CD14-positive monocyte (primary cell): ENCODE measurements at regions not wholly inside any gene's neighbourhood (a gene's known extent, or its start where the extent isn't known, plus 50 kb on each side); places are given as distances from the start of the nearest gene placed in this dataset.
"Not testable (repeated sequence)": the region's sequence is repeated elsewhere in the genome, so short reads cannot be mapped to it uniquely, and the experiment has no call there.

ENCODE experiments used
- DNase-seq, 3 donors: peaks; one replicate each; pipeline ENCODE4 v3.0.0-alpha.2; 2011 to 2022
- H2AFZ ChIP-seq: 2 replicates; pipeline ENCODE4 v1.6.0; 2012; ENCODE audit warnings: mild to moderate bottlenecking, low read depth, low read length, inconsistent platforms; ENCODE audit not compliant: insufficient read depth, poor library complexity, severe bottlenecking
- H3K27ac ChIP-seq, 2 donors: 1 replicate in 1 of 2; 2 replicates in 1 of 2; pipeline ENCODE4 v1.5.1; 2012 to 2013; ENCODE audit warnings: low read length in 2 of 2, control low read depth in 1 of 2, inconsistent platforms in 1 of 2, low read depth in 1 of 2, mild to moderate bottlenecking in 1 of 2
- H3K27me3 ChIP-seq, 2 donors: one replicate each; pipeline versions ENCODE4 v1.6.0 to v1.6.1; 2011 to 2013; ENCODE audit warnings: low read length in 2 of 2; ENCODE audit not compliant: control insufficient read depth in 2 of 2, insufficient read depth in 2 of 2
- H3K36me3 ChIP-seq, 2 donors: replicated peaks in 1 of 2; 1 replicate in 1 of 2; 2 replicates in 1 of 2; pipeline versions ENCODE4 v1.5.1 to v1.6.1; 2012 to 2013; ENCODE audit warnings: low read length in 2 of 2, control low read depth in 1 of 2, inconsistent platforms in 1 of 2, mild to moderate bottlenecking in 1 of 2; ENCODE audit not compliant: insufficient read depth in 2 of 2, control insufficient read depth in 1 of 2
- H3K4me1 ChIP-seq, 2 donors: 1 replicate in 1 of 2; 2 replicates in 1 of 2; pipeline versions ENCODE4 v1.5.1 to v1.6.1; 2012 to 2013; ENCODE audit warnings: low read length in 2 of 2, control low read depth in 1 of 2, inconsistent platforms in 1 of 2, mild to moderate bottlenecking in 1 of 2, moderate library complexity in 1 of 2; ENCODE audit not compliant: insufficient read depth in 2 of 2, control insufficient read depth in 1 of 2
- H3K4me2 ChIP-seq: replicated peaks from 2 replicates; pipeline ENCODE3; 2012; ENCODE audit warnings: low read length, moderate library complexity, mild to moderate bottlenecking; ENCODE audit not compliant: poor library complexity, severe bottlenecking; ENCODE audit errors: extremely low read depth
- H3K4me3 ChIP-seq, 3 experiments: fragments of 200-600 bp in 1 of 3; sonication (generic) in 1 of 3; replicated peaks in 1 of 3; 1 replicate in 2 of 3; 2 replicates in 1 of 3; pipeline ENCODE4 v1.5.1; 2011 to 2013; ENCODE audit warnings: low read length in 3 of 3, mild to moderate bottlenecking in 3 of 3, control low read depth in 2 of 3, low read depth in 2 of 3, inconsistent platforms in 1 of 3, moderate library complexity in 1 of 3
- H3K79me2 ChIP-seq: 2 replicates; pipeline ENCODE4 v1.6.0; 2012; ENCODE audit warnings: mild to moderate bottlenecking, control low read depth, inconsistent platforms, low read length, moderate library complexity; ENCODE audit not compliant: insufficient read depth
- H3K9ac ChIP-seq: 2 replicates; pipeline ENCODE4 v1.6.0; 2017; ENCODE audit warnings: low read length, mild to moderate bottlenecking; ENCODE audit not compliant: insufficient read depth, poor library complexity, severe bottlenecking
- H3K9me3 ChIP-seq, 2 donors: replicated peaks in 1 of 2; 1 replicate in 1 of 2; 2 replicates in 1 of 2; pipeline versions ENCODE4 v1.5.1 to v1.6.1; 2012 to 2013; ENCODE audit warnings: low read length in 2 of 2, control low read depth in 1 of 2; ENCODE audit not compliant: control insufficient read depth in 1 of 2, insufficient read depth in 1 of 2
- H4K20me1 ChIP-seq: 2 replicates; pipeline ENCODE4 v1.6.0; 2012; ENCODE audit warnings: mild to moderate bottlenecking, low read length, control low read depth, moderate library complexity; ENCODE audit not compliant: insufficient read depth
- H3K27ac Mint-ChIP-seq, 7 donors: one replicate each; pipeline ENCODE4 v1.8.0; 2020; ENCODE audit warnings: mild to moderate bottlenecking in 7 of 7, mixed read lengths in 7 of 7, moderate library complexity in 6 of 7, inconsistent platforms in 2 of 7
- H3K27me3 Mint-ChIP-seq, 3 donors: one replicate each; pipeline ENCODE4 v1.8.0; 2021 to 2022; ENCODE audit warnings: low read depth in 3 of 3, mild to moderate bottlenecking in 3 of 3, mixed read lengths in 3 of 3, moderate library complexity in 3 of 3, inconsistent platforms in 1 of 3
- H3K36me3 Mint-ChIP-seq, 2 donors: one replicate each; pipeline ENCODE4 v1.8.0; 2020; ENCODE audit warnings: mixed read lengths in 2 of 2, inconsistent platforms in 1 of 2, mild to moderate bottlenecking in 1 of 2
- H3K4me1 Mint-ChIP-seq: one replicate; pipeline ENCODE4 v1.8.0; 2020; ENCODE audit warnings: mild to moderate bottlenecking, mixed read lengths
- H3K4me3 Mint-ChIP-seq, 2 donors: one replicate each; pipeline ENCODE4 v1.8.0; 2020; ENCODE audit warnings: mild to moderate bottlenecking in 2 of 2, mixed read lengths in 2 of 2, moderate library complexity in 1 of 2
- H3K9me3 Mint-ChIP-seq, 7 donors: one replicate each; pipeline ENCODE4 v1.8.0; 2020 to 2022; ENCODE audit warnings: mixed read lengths in 7 of 7, mild to moderate bottlenecking in 6 of 7, moderate library complexity in 6 of 7, inconsistent platforms in 2 of 7
- WGBS: methylation state at CpG from one replicate; pipeline ENCODE4 v1.1.5; 2013; ENCODE audit warnings: missing lambda C conversion rate; ENCODE audit not compliant: insufficient coverage; 5-methylcytosine and 5-hydroxymethylcytosine counted together
- intact Hi-C, 2 donors: fragments of 100-400 bp; cut with micrococcal nuclease; formaldehyde crosslinking; loops; one replicate each; pipeline versions ENCODE4 v1.15.0 to v1.15.1; 2023
- TF ChIP-seq, protein P1 (sequence below): fragments of 200-600 bp; IDR thresholded peaks from one replicate; pipeline ENCODE4 v1.8.0; 2022; ENCODE audit warnings: antibody characterized with exemption, mild to moderate bottlenecking

GRCh38 chr13:50544211-50544610 lies 299.3 kb downstream of the DLEU7 start:
- no peaks in the 10 kb centered on the region for H3K79me2 ChIP-seq
- intact Hi-C loops = no loop called here
- H3K36me3 ChIP-seq = no peaks in the 10 kb centered on the region
- H3K27ac ChIP-seq = no peak overlapping the region
- DNase-seq = no peak
- H3K9me3 ChIP-seq = no peaks in the 10 kb centered on the region
- H3K4me3 Mint-ChIP-seq = no peak overlapping the region
- 100% methylated on average over 1 of the region's 3 CpGs for WGBS
- H3K36me3 Mint-ChIP-seq = no peaks in the 10 kb centered on the region
- no peaks in the 10 kb centered on the region for H3K4me1 ChIP-seq
- peaks cover 0 to 2% (median 0%) of the 10 kb centered on the region in 3 donors for H3K27me3 Mint-ChIP-seq
- peaks cover 6% of the 10 kb centered on the region for H3K4me1 Mint-ChIP-seq
- H3K4me3 ChIP-seq = no peak overlapping the region
- no peaks in the 10 kb centered on the region for H4K20me1 ChIP-seq
- no peak overlapping the region for H3K27ac Mint-ChIP-seq
- H3K9ac ChIP-seq = no peak overlapping the region
- peaks cover 2 to 9% (median 3%) of the 10 kb centered on the region in 7 donors for H3K9me3 Mint-ChIP-seq
- H2AFZ ChIP-seq = no peak overlapping the region
- TF ChIP-seq, protein P1, sequence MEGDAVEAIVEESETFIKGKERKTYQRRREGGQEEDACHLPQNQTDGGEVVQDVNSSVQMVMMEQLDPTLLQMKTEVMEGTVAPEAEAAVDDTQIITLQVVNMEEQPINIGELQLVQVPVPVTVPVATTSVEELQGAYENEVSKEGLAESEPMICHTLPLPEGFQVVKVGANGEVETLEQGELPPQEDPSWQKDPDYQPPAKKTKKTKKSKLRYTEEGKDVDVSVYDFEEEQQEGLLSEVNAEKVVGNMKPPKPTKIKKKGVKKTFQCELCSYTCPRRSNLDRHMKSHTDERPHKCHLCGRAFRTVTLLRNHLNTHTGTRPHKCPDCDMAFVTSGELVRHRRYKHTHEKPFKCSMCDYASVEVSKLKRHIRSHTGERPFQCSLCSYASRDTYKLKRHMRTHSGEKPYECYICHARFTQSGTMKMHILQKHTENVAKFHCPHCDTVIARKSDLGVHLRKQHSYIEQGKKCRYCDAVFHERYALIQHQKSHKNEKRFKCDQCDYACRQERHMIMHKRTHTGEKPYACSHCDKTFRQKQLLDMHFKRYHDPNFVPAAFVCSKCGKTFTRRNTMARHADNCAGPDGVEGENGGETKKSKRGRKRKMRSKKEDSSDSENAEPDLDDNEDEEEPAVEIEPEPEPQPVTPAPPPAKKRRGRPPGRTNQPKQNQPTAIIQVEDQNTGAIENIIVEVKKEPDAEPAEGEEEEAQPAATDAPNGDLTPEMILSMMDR = no peak
- no peak overlapping the region for H3K4me2 ChIP-seq
- no peaks in the 10 kb centered on the region for H3K27me3 ChIP-seq

DNA sequence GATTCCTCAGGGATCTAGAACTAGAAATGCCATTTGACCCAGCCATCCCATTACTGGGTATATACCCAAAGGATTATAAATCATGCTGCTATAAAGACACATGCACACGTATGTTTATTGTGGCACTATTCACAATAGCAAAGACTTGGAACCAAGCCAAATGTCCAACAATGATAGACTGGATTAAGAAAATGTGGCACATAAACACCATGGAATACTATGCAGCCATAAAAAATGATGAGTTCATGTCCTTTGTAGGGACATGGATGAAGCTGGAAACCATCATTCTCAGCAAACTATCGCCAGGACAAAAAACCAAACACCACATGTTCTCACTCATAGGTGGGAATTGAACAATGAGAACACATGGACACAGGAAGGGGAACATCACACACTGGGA lies 296.3 kb downstream of the DLEU7 start:
- H3K4me1 Mint-ChIP-seq, H3K27ac Mint-ChIP-seq, H3K36me3 ChIP-seq, H3K9me3 ChIP-seq, H3K9ac ChIP-seq, H3K27ac ChIP-seq, H4K20me1 ChIP-seq, H3K4me3 Mint-ChIP-seq, H3K4me3 ChIP-seq, H3K27me3 ChIP-seq, H3K36me3 Mint-ChIP-seq, H3K79me2 ChIP-seq, DNase-seq, intact Hi-C loops, H3K27me3 Mint-ChIP-seq, H2AFZ ChIP-seq, H3K4me1 ChIP-seq, H3K4me2 ChIP-seq: not testable (repeated sequence)
- WGBS = no CpG with 5 or more reads among the region's 2 CpGs
- H3K9me3 Mint-ChIP-seq = peaks cover 2 to 12% (median 4%) of the 10 kb centered on the region in 7 donors
